HCT116 (cell line): ENCODE measurements at regions not wholly inside any gene's neighbourhood (a gene's known extent, or its start where the extent isn't known, plus 50 kb on each side); places are given as distances from the start of the nearest gene placed in this dataset.

ENCODE experiments used
- ATAC-seq: fragments of 200-7000 bp; cut with Tn5 transposase; 2 replicates; pipeline ENCODE4 v1.9.1; 2020; ENCODE audit warnings: mild to moderate bottlenecking, moderate library complexity
- BruUV-seq: library from RNA; stranded (reverse); fragments of 400-500 nt; replicated peaks from 2 replicates; lab custom pipeline; 2021; lab: Mats Ljungman, UMichigan
- CTCF ChIA-PET: fragments of 300-600 bp; sonication (Branson Sonifier 250); formaldehyde crosslinking; loops from one replicate; lab custom pipeline; 2021; ENCODE audit warnings: antibody characterized with exemption; lab: Charles Lee
- POLR2A ChIA-PET: fragments of 300-600, 350-600 bp; sonication (Branson Sonifier 250); formaldehyde crosslinking; loops from one replicate; lab custom pipeline; 2021; ENCODE audit warnings: antibody characterized with exemption; lab: Charles Lee
- RAD21 ChIA-PET, 2 experiments: fragments of 300-600 bp; sonication (Branson Sonifier 250); formaldehyde crosslinking; loops; one replicate each; lab custom pipeline; 2023; ENCODE audit warnings: low total read pairs in 2 of 2; ENCODE audit not compliant: uncharacterized antibody in 2 of 2, unreplicated experiment in 2 of 2, low non-redundant PET in 1 of 2; lab: Charles Lee
- DNase-seq: peaks from one replicate; pipeline ENCODE4 v3.0.0-alpha.2; 2010; ENCODE audit warnings: low read depth, low spot score
- H2AFZ ChIP-seq: fragments of 200-600 bp; shearing (Covaris generic), sonication (generic); 2 replicates; pipeline ENCODE4 v1.6.1; 2017; ENCODE audit warnings: low read depth, mixed run types, mixed read lengths, antibody characterized with exemption, low read length; ENCODE audit not compliant: poor library complexity, severe bottlenecking
- H3K27ac ChIP-seq: 2 replicates; pipeline ENCODE4 v1.5.1; 2012; ENCODE audit warnings: low read depth, low read length
- H3K27me3 ChIP-seq: fragments of 200-600 bp; sonication (generic); 2 replicates; pipeline ENCODE4 v1.6.1; 2016; ENCODE audit warnings: mixed run types, low read length, mixed read lengths; ENCODE audit not compliant: insufficient read depth
- H3K36me3 ChIP-seq, 2 experiments: fragments of 200-500 bp in 1 of 2; fragments of 200-600 bp in 1 of 2; sonication (Bioruptor generic) in 1 of 2; sonication (generic) in 1 of 2; 2 replicates each; pipeline versions ENCODE4 v1.5.1 to v1.6.1; 2014 to 2016; ENCODE audit warnings: low read length in 2 of 2, inconsistent platforms in 1 of 2, mixed read lengths in 1 of 2, mixed run types in 1 of 2; ENCODE audit not compliant: insufficient read depth in 2 of 2, control insufficient read depth in 1 of 2
- H3K4me1 ChIP-seq, 2 experiments: fragments of 200-600 bp in 1 of 2; sonication (generic) in 1 of 2; 2 replicates each; pipeline versions ENCODE4 v1.5.1 to v1.6.1; 2012 to 2017; ENCODE audit warnings: low read length in 2 of 2, inconsistent platforms in 1 of 2, mild to moderate bottlenecking in 1 of 2, mixed read lengths in 1 of 2, mixed run types in 1 of 2, moderate library complexity in 1 of 2; ENCODE audit not compliant: insufficient read depth in 2 of 2, control insufficient read depth in 1 of 2
- H3K4me2 ChIP-seq: fragments of 200-600 bp; sonication (generic); 2 replicates; pipeline ENCODE4 v1.6.1; 2017; ENCODE audit warnings: mixed run types, low read length, mixed read lengths
- H3K4me3 ChIP-seq, 2 experiments: fragments of 200-600 bp in 1 of 2; sonication (generic) in 1 of 2; replicated peaks in 1 of 2; 2 replicates each; pipeline ENCODE4 v1.5.1; 2011 to 2016; ENCODE audit warnings: low read length in 2 of 2, control low read depth in 1 of 2, low read depth in 1 of 2, mild to moderate bottlenecking in 1 of 2, mixed read lengths in 1 of 2, mixed run types in 1 of 2
- H3K79me2 ChIP-seq: fragments of 200-600 bp; sonication (generic); 2 replicates; pipeline ENCODE4 v1.6.1; 2017; ENCODE audit warnings: mild to moderate bottlenecking, mixed run types, low read length, moderate library complexity, mixed read lengths; ENCODE audit not compliant: insufficient read depth
- H3K9ac ChIP-seq: fragments of 200-600 bp; sonication (generic); 2 replicates; pipeline ENCODE4 v1.6.1; 2016; ENCODE audit warnings: low read length, mixed read lengths
- H3K9me2 ChIP-seq: fragments of 200-600 bp; sonication (generic), shearing (Covaris generic); 2 replicates; pipeline ENCODE4 v1.6.1; 2017; ENCODE audit warnings: mixed run types, mild to moderate bottlenecking, moderate library complexity; ENCODE audit not compliant: insufficient read depth
- H3K9me3 ChIP-seq, 2 experiments: fragments of 200-500 bp in 1 of 2; fragments of 200-600 bp in 1 of 2; sonication (Bioruptor generic) in 1 of 2; sonication (generic) in 1 of 2; 2 replicates each; pipeline ENCODE4 v1.6.1; 2014 to 2017; ENCODE audit warnings: low read length in 2 of 2, mixed read lengths in 2 of 2, inconsistent platforms in 1 of 2, low read depth in 1 of 2, mild to moderate bottlenecking in 1 of 2, mixed run types in 1 of 2, moderate library complexity in 1 of 2; ENCODE audit not compliant: control insufficient read depth in 1 of 2, insufficient read depth in 1 of 2
- H4K20me1 ChIP-seq: fragments of 200-600 bp; sonication (generic), shearing (Covaris generic); 2 replicates; pipeline ENCODE4 v1.6.1; 2017; ENCODE audit warnings: mixed run types, mild to moderate bottlenecking, moderate library complexity; ENCODE audit not compliant: insufficient read depth
- ATF3 ChIP-seq: IDR thresholded peaks from 2 replicates; pipeline ENCODE4 v1.6.1; 2012
- CBX3 ChIP-seq: IDR thresholded peaks from 2 replicates; pipeline ENCODE4 v1.6.1; 2012; ENCODE audit warnings: low read depth
- CEBPB ChIP-seq: IDR thresholded peaks from 2 replicates; pipeline ENCODE4 v1.6.1; 2012; ENCODE audit warnings: low read depth
- EGR1 ChIP-seq: IDR thresholded peaks from 2 replicates; pipeline ENCODE4 v1.6.1; 2012; ENCODE audit warnings: low read depth
- EZH2 ChIP-seq: fragments of 200-600 bp; sonication (generic); IDR thresholded peaks from 2 replicates; pipeline ENCODE4 v1.6.1; 2017; ENCODE audit warnings: antibody characterized with exemption, mixed run types
- EZH2phosphoT487 ChIP-seq: fragments of 200-600 bp; IDR thresholded peaks from 2 replicates; pipeline ENCODE4 v1.6.1; 2018; ENCODE audit warnings: antibody characterized with exemption, borderline replicate concordance
- FOSL1 ChIP-seq: IDR thresholded peaks from 2 replicates; pipeline ENCODE4 v1.6.1; 2012; ENCODE audit warnings: low read depth
- JUND ChIP-seq: IDR thresholded peaks from 2 replicates; pipeline ENCODE4 v1.6.1; 2012
- MAX ChIP-seq: IDR thresholded peaks from 2 replicates; pipeline ENCODE4 v1.6.1; 2012
- RAD21 ChIP-seq: IDR thresholded peaks from 2 replicates; pipeline ENCODE4 v1.6.1; 2012; ENCODE audit warnings: low read depth, mild to moderate bottlenecking
- SIN3A ChIP-seq: IDR thresholded peaks from 2 replicates; pipeline ENCODE4 v1.6.1; 2012; ENCODE audit warnings: low read depth
- SRF ChIP-seq: IDR thresholded peaks from 2 replicates; pipeline ENCODE4 v1.6.1; 2012; ENCODE audit warnings: low read depth
- YY1 ChIP-seq: IDR thresholded peaks from 2 replicates; pipeline ENCODE4 v1.6.1; 2011; ENCODE audit warnings: low read length, low read depth, moderate library complexity, mild to moderate bottlenecking; ENCODE audit not compliant: insufficient replicate concordance; ENCODE audit errors: extremely low read depth
- ZNF274 ChIP-seq: fragments of 200-500 bp; sonication (Bioruptor generic); IDR thresholded peaks from 2 replicates; pipeline ENCODE4 v1.6.1; 2014; ENCODE audit warnings: mild to moderate bottlenecking, low read depth, low read length, inconsistent platforms
- intact Hi-C: fragments of 100-400 bp; cut with micrococcal nuclease; formaldehyde crosslinking; loops from 2 replicates; pipeline ENCODE4 v1.10.0; 2022

- TF ChIP-seq CBX3 (no peak), ATF3 (no peak), CEBPB (no peak), ZNF274 (no peak)
Observed at GRCh38 chr3:78221300-78221699, 1181.4 kb downstream of the ROBO2 start (continued).

GRCh38 chr3:78221796-78222195 lies 1181.9 kb downstream of the ROBO2 start:
- BruUV-seq: no TSS peak
- no peak for ATAC-seq
- Histone ChIP-seq H3K79me2 (no peaks in the 10 kb centered on the region), H3K36me3 (no peaks in the 10 kb centered on the region), H3K9me2 (no peaks in the 10 kb centered on the region), H4K20me1 (no peaks in the 10 kb centered on the region), H2AFZ (no peak overlapping the region), H3K9me3 (peaks cover 3 to 10% of the 10 kb centered on the region in 2 experiments; a peak in 2 of 4 replicates), H3K27ac (no peak overlapping the region), H3K27me3 (no peaks in the 10 kb centered on the region), H3K4me1 (no peaks in the 10 kb centered on the region), H3K4me3 (no peak overlapping the region), H3K9ac (no peak overlapping the region), H3K4me2 (no peak overlapping the region)
- no peak for TF ChIP-seq JUND
- TF ChIP-seq SIN3A: no peak
- intact Hi-C loops: no loop called here
- ChIA-PET POLR2A (no interaction called here), RAD21 (no interaction called here), CTCF (no interaction called here)
- no peak for DNase-seq

GRCh38 chr3:78235841-78236240 lies 1195.9 kb downstream of the ROBO2 start:
- ChIA-PET RAD21 (no interaction called here), POLR2A (no interaction called here), CTCF (no interaction called here)
- DNase-seq (no peak), ATAC-seq (no peak)
- BruUV-seq: no TSS peak
- Histone ChIP-seq H2AFZ (no peak overlapping the region), H3K4me2 (no peak overlapping the region), H3K9me3 (peaks cover 0 to 11% of the 10 kb centered on the region in 2 experiments; a peak in 2 of 4 replicates), H3K36me3 (no peaks in the 10 kb centered on the region), H3K4me3 (no peak overlapping the region), H4K20me1 (no peaks in the 10 kb centered on the region), H3K27me3 (no peaks in the 10 kb centered on the region), H3K27ac (no peak overlapping the region)
- intact Hi-C loops: no loop called here
- TF ChIP-seq EZH2: no peak
- no peak for TF ChIP-seq MAX
- no peak for TF ChIP-seq SRF
- no peak for TF ChIP-seq EZH2phosphoT487
- TF ChIP-seq FOSL1: no peak
- no peak for TF ChIP-seq EGR1
- TF ChIP-seq RAD21: no peak
- no peak for TF ChIP-seq YY1
- TF ChIP-seq, all 23 proteins: peak for 0
- H3K79me2 ChIP-seq: no peaks in the 10 kb centered on the region
- H3K9ac ChIP-seq: no peak overlapping the region
- H3K4me1 ChIP-seq: no peaks in the 10 kb centered on the region
- H3K9me2 ChIP-seq: no peaks in the 10 kb centered on the region
